Inferior parietal cortex (tissue), 1 donor: ENCODE measurements at regions not wholly inside any gene's neighbourhood (a gene's known extent, or its start where the extent isn't known, plus 50 kb on each side); places are given as distances from the start of the nearest gene placed in this dataset.
"Not testable (repeated sequence)": the region's sequence is repeated elsewhere in the genome, so short reads cannot be mapped to it uniquely, and the experiment has no call there.

Experiments
- DNase-seq: peaks from one replicate; pipeline ENCODE4 v3.0.0-alpha.2; 2016; ENCODE audit errors: extremely low spot score

DNA sequence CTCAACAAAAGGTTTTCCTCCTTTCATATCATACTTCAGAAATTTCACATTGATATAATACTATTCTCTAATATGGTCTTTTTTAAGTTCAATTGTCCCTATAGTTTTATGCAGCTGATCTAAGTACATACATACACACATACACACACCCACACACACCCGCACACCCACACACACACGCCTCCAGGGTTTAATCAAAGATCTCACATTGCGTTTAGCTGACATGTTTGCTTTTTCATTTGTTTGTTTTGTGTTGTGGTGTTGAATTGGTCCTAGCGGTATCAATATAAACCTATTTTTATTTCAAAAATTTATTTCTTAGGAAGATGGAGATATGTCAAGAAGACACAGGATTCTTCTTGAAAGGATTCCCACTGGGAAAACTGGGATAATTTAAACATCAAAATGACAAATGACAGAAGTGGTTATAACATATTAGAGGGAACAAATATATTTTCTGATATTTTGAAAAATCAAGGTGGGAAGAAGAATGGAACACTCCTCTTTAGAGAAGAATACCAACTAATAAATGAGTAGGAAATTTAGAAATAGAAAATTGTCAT, 434.9 kb upstream of the SLC30A5 start:
- DNase-seq = no peak

DNA sequence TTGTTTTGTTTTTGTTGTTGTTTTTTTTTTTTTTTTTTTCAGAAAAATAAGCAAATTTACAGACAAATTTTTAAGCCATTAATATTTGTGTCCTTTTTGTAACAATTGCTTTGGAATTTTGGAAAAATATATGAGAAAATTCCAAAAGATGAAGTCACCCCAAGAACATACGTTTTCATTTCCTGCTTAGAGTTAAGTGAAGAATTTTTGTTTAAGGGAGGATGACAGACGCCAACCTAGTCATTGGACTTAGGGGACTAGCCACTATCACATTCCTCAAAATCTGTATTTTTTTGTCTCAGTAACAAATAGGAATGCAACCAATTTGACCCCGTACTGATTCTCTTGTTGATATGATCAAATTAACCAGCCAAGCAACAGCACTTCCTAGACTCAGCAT, 433.9 kb upstream of the SLC30A5 start:
- DNase-seq = no peak

DNA sequence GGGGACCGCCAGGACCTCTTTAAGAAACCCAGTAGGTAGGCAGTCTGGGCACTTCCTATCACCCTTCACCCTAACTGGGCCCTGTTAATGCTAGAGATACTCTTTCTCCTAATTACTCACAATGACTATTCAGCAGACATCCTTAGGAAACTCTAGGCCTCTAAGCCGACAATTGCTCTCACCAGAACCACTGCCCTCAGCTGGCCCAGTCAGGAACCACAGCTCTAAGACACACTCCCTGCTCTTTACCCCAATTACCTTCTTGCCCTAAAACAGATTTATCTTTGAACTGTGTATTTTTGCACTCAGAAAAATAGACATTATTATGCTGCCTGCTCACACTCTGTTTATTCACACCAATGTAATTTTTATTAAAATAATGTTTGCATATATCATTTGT, 432.6 kb upstream of the SLC30A5 start:
- DNase-seq = no peak

DNA sequence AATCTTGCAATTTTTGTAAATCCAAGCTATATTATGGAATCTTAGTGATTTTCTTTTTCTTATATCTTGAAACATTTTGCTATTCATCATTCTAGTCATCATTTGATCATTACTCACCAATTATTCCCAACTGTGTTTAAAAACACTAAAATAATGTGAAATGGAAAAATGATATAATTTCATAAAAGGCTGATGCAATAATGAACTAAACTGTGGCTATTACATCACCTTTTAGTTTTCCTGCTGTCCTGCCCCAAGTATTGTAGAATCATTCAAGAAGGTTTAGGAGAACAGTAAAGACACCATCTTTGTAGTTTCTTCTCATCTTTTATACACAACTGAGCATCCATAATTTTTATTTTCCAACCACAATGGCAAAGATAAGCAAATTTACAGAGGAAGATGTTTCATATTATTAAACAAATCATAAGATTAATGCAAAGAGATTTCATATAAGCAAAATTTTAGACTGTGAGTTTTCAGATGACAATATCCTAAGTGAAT, 431.0 kb upstream of the SLC30A5 start:
- no peak for DNase-seq

DNA sequence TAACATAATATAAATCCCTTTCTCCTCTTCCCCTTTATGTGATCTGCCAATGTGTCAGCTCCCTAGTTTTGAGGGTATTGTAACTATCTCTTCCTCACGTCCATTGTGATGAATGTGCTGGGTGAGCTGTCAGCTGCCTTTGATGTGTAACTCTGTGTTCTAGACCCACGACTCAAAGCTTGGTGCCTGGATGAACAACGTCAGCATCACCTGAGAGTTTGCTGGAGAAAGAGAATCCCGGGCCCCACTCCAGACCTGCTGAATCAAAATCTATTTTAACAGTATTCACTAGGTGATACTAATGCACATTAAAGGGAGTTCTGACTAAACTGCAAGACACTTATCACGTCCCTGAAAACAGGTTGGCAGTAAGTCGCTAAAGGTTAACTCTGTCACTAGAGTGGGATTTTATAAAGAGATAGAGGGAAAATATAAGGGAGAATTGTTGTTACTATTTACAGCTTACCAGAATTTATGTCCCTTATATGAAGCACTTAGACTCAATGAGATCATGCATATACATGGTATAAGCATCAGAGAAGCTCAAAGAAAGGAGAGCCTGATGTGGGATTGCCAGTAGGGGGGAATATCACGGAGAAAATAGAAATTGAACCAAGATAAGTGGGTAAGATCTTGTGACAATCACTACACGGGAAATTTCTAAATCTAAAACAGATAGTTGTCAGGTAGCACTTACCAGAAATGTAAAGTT, 423.8 kb upstream of the SLC30A5 start:
- no peak for DNase-seq

DNA sequence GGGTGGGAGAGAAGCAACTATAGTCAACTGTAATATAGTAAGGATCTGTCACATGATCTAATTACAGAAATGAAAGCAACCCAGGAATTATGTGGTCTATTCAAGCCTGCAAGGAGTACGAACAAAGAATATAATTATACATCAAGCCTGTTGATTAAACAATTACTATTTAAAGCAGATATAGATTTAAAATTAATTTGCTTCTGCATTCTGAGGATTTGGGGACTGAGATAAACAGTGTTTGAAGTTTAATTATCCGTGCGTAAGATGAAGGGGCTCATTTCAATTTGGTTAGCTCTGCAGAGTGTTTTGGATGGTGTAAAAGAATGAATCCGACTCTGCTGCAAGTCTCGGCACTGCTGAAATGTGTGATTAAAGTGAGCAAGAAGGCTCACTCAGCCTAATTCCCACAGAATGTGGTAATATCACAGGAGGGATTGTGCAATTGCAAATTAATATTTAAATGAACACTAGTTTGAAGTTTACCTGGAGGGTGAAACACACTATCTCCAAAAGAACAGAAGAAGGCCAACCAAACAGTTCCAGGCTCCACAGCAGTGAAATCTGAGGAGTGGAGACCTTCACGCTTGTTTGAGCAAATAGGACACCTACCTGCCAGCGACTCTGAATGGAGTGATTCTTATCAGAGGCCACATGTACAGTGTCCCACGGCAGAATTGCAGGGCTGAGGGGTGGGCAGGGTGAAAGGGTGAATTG, 420.6 kb upstream of the SLC30A5 start:
- no peak for DNase-seq

DNA sequence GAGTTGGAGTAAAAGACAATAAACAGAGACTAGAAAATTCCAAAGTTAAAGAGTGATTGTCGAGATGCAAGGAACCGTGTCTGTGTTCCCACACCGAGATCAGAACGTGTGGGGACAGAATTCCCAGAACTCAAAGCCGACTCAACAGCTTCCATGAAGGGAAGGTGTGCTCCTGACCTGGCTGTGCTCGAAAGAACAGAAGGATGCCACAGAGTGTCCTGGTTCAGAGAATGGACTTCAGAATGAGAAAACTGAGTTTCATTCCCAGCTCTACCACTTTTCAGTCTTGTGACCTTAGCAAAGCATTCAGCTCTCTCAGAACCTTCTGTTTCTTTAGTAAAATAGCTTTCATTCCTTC, 420.0 kb upstream of the SLC30A5 start:
- no peak for DNase-seq

DNA sequence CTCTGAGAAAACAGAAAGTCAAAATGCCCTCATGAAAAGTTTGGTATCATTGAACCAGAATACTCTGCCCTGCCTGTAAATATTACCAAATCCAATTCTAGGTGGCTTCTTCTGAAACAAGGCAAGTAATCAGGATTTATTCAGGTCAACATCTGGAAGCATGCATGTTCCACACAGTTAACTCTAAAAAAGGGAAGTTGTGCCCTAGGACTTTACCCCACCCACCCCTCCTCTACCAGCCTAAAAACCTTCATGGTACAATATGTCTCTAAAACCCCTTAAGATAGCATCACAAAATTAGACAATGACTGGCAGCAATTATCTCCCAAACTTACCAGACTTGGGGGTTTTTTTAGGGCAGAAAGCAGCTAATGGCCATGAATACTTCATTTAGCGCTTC, 414.8 kb upstream of the SLC30A5 start:
- DNase-seq = no peak

DNA sequence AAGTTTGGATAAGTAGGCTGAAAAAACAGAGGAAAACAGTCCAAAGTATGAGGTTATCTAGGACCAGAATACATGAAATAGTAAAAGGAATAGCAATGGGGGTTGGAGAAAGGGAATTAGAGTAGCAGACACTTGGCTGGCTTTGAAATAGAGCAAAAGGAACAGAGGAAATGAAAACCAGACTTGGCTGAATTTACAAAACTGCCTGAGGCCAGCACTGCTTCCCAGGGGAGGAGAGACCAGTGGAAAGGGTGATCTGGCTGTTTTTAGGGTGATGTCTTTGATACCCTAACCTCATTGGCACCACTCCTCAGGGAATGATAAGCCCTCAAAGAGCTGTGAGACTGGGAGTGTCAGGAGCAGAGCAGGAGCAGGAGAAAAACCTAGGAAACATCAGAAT, 413.4 kb upstream of the SLC30A5 start:
- DNase-seq = no peak

DNA sequence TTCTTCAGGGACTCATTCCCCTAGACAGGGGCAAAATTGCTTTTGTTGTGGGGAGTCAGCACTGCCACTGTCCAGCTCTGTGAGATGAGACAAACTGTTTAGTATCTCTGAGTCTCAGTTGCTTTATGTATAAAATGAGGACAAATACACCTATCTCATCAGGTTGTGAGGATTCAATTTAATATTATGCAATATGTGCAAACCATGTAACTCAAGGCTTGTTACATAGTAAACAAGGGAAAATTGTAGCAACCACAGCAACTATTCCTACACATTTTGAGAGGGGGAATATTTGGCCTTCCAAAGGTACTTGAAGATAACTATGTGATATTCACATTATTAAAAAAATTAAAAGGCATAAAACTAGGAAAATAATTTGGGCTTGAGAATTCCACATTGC, 411.9 kb upstream of the SLC30A5 start:
- DNase-seq = no peak

DNA sequence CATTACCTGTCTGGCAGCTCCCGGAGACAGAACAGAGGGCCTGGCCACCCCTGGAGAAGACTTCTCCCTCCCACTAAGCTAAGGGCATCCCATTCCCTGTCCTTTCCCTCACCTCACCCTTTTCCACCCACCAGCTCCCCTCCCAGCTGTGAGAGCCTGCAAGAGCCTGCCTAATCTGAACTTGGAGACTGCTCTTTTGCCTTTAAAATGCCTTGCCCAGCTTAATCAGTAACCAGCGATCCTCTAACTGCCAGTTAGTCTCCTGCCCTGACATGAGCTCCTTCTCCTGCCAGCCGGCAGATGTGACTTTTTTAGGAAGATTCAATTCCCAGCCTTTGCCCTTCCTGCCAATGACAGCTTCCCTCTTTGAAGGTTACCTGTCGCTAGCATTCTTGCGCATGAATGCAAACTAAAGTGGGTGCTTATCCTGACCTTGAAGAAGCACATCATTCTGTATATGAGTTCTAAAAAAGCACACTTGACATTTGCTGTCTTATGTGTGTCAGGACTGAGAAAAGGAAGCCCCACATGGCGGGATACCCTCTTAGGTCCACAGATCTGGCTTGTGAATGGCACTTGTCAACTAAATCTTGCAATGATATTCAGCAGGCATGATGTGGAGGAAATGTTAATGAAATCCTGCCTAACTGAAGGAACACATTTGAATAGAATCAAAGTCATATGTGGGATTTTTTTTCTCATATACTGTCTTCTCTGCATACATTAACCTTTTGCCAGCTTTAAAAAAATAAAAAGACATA, 411.2 kb upstream of the SLC30A5 start:
- no peak for DNase-seq

DNA sequence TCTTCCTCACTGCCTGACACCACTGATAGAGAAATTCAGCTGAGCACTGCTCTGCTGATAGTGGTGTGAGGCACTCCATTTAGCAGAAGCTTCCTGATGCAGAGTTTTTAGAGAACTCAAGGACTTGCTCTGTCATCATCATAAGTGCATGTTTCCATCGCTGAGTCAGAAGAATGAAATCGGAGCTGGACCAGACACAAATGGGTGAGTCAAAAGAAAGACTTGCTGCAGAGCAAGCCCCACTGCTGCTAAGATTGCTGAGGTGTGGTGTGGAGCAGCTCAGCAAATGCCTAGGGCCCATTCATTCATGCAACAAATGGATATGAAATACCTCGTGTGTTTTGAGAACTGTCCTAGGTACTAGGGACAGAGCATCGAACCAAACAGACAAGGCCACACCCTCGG, 410.2 kb upstream of the SLC30A5 start:
- DNase-seq = peak; percentile 39

DNA sequence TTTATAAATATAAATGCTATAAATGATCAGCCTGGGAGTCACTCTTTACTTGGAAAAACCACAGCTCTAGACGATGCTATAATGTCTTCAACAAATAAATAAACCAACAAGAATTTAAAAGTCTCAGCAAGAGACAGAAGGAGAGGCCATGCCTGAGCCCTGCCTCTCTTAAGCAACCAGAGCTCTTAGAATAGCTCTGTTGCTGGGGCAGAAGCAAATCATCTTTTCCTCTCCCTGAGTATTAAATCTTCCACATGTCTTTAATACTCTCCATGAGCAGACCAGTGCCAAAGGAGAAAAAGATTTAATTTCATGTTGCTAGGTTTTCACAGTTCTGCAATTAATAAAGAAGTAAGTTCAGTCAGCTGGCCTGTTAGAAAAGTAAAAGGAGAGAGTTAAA, 408.0 kb upstream of the SLC30A5 start:
- DNase-seq = no peak

DNA sequence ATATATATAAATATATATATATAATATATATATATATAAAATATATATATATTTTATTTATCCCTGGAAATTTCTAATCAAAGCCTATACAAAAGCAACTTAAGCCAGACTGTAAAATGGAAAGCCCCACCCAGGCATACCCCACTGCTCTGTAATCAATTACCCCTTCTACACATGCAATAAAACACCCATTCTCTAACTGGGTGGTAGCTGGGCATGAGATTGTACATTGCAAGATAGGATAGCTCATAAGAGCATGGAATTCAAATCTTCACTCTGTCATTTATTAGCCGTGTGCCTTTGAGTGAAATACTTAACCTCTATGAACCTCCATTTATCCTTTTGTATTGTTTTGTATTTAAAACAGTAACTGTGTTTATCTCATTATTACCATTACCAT, 405.3 kb upstream of the SLC30A5 start:
- DNase-seq = no peak

DNA sequence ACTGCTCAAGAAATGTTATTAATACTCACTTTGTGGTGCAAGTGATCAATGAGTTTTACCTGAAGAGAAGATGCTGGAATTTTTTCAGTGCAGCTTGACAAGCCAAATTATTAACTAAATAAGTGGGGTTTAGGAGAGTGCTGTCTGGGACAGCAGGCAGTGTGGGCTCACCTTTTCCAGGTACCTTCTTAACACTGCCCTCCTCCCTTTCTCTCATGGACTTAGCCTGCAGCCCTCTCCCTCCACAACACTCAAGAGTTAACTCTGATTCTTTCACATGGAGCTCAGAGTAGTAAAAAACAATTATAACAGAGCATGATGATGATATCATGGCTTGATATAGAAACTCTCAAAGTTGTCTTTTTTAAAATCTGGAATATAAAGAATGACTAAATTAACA, 404.8 kb upstream of the SLC30A5 start:
- no peak for DNase-seq

DNA sequence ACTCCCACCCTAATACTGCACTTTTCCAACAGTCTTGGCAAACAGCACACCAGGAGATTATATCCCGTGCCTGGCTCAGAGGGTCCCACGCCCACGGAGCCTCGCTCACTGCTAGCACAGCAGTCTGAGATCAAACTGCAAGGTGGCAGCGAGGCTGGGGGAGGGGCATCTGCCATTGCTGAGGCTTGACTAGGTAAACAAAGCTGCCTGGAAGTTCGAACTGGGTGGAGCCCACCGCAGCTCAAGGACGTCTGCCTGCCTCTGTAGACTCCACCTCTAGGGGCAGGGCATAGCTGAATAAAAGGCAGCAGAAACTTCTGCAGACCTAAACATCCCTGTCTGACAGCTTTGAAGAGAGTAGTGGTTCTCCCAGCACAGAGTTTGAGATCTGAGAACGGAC, 401.9 kb upstream of the SLC30A5 start:
- not testable (repeated sequence) for DNase-seq

DNA sequence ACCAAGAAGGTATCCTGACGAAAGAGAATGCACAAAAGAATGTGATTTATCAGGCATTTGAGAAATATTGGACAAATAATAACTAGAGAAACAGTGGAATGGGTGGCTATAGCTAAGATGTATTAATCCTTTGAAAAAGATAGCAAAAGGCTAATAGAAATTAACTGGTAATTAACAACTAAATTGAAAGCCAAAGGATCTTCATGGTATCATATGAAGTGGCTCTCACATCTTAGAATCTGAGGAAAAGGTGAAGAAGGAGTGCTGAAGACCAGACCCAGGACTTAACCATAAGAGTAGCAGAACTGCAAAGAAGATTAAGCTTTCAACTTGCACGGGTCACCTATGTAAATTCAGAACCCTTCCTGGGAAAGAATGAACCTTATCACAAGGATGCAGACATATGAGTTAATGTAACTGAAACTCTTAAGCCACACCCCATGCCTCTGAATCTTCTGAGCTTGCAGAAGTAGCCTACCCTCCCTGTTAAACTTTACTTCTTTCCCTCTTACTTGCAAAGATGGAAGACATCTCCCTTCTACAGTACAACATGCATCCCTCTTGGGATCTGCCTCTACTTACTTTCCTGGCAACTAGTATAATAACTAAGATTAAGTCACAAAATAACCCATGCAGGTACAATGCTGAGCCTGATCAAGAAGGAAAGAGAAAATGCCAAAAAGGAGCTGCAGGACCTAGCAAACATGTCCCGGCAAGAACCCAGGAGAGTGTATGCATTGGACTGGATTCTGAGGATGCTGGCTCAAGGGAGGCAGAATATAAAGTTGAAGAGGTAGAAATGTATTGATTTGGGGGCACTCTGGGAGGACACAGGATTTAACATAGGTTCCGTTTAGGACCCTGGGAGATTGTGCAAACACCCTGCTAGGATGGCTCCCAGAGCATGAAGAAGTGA, 395.5 kb upstream of the SLC30A5 start:
- DNase-seq = no peak

DNA sequence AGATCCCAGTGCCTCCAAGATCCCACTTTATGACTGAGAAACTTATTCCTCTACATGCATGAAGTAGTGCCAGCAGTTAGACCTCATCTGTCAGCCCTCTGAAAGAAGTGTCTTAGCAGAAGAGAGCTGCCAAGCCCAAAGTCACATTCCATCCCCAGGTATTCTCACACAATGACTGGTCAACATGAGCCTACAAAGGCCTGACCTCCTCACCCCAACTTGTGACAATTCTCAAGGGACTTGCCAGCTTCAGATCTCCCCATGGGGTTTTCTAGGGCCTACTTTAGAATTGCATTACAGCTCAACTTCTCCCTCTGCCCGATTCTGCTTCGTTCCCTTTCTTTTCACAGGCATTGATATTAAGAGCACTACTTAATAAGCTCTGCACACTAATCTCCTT, 393.8 kb upstream of the SLC30A5 start:
- no peak for DNase-seq

DNA sequence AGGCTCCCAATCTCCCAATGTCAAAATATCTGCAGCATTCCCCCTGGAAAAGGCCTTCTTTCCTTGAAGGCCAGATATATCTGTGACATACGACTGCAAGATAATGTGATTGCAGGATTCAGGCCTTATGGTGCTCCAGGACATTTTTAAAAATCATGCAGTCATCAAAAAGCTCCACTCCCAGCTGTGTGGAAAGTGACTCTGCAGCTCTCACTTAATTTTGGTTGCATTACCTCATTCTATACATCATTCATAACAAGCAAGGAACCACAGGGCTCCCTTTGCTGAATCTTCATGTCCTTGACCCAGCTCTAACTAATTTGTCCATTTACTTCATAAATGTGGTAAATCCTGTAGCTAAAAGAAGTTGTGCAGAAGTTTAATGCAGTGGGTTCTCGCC, 386.2 kb upstream of the SLC30A5 start:
- DNase-seq = no peak

DNA sequence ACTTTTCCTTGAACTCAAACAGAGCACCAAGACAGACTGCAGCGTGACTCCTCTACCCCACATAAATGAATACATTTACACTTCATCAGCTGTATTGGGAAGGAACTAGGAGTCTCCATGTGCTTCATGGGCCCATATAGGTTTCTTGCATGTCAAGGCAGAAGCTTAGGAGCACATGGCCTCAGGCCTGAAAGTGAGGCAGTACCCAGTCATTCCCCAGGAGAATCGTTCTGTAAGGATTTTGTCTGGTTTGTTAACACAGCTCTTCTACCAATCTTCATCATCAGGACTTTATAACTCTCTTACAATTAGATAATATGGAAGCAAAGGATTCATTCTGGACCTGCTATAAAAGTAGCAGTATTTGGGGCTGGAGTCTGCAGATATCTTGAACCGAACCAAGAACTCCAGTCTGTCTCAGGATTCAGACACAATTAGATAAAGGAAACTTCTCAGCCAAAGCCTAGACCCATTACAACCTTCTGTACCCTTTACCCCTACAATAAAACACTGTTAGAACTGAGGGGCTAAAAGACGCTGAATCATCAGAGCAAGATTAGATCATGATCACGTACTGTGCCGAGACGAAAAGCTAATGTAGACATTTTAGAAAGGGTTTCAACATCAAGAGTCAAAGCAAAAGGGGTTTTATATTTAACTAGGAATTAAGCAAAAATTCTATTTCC, 385.5 kb upstream of the SLC30A5 start:
- no peak for DNase-seq

DNA sequence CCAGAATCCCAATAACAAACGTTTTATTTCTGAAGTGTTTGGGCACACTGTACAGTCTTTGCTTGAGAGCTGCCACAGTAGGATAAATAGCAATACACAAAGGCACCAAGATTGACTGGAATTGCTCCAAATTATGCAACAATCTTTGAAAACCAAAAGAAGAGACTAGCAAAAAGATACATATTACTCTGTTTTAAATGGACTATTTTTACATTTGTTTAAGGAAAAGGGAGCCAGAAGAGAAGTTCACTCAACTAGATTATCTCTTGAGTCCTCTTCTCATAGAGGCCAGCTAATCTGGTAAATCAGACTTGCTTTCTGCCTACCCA, 385.0 kb upstream of the SLC30A5 start:
- DNase-seq = no peak
